Nephron progenitor cell (in vitro differentiated cells): ENCODE measurements at regions not wholly inside any gene's neighbourhood (a gene's known extent, or its start where the extent isn't known, plus 50 kb on each side); places are given as distances from the start of the nearest gene placed in this dataset.
A peak's percentile ranks its signal among the peaks of the same experiment; 100 is the strongest.

Experiments
- DNase-seq: peaks from one replicate; pipeline ENCODE4 v3.0.0; 2021
- H3K27ac Mint-ChIP-seq: 2 replicates; pipeline ENCODE4 v1.8.0; 2021; ENCODE audit warnings: mild to moderate bottlenecking, moderate library complexity, mixed read lengths
- H3K27me3 Mint-ChIP-seq: 2 replicates; pipeline ENCODE4 v1.8.0; 2021; ENCODE audit warnings: mild to moderate bottlenecking, low read depth, mixed read lengths; ENCODE audit not compliant: poor library complexity
- H3K36me3 Mint-ChIP-seq: 2 replicates; pipeline ENCODE4 v1.8.0; 2021; ENCODE audit warnings: low read depth, mixed read lengths
- H3K4me1 Mint-ChIP-seq: 2 replicates; pipeline ENCODE4 v1.8.0; 2021; ENCODE audit warnings: mixed read lengths
- H3K4me3 Mint-ChIP-seq: 2 replicates; pipeline ENCODE4 v1.8.0; 2021; ENCODE audit warnings: mild to moderate bottlenecking, moderate library complexity, mixed read lengths
- H3K9me3 Mint-ChIP-seq: 2 replicates; pipeline ENCODE4 v1.8.0; 2021; ENCODE audit warnings: mild to moderate bottlenecking, moderate library complexity, mixed read lengths
- TF ChIP-seq, protein P1 (sequence below): fragments of 200-600 bp; sonication (generic); IDR thresholded peaks from 2 replicates; pipeline ENCODE4 v1.5.0; 2021; ENCODE audit warnings: antibody characterized with exemption

DNA sequence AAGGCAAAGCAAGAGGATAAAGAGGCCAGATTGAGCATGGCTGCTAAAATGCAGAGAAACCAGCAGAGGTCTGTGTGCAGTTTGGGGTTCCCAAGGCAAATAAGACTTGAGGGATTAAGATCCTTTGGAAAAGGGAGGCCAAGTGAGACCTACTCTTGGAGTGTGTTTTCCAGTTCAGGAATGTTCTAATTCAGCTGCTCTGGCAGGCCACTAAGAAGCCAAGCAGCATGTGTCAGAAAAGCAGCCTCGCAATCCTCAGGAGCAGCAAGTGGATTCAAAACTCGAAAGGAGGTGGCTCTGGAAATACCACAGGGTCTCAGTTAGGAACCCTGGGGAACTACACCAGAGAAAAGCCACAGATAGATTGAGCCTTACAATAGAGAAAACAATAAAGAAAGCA, 569.2 kb downstream of the METTL4 start:
- DNase-seq, result no peak
- Mint-ChIP-seq H3K27ac (peak overlapping the region; percentile 27), H3K36me3 (no peaks in the 10 kb centered on the region), H3K4me3 (no peak overlapping the region), H3K27me3 (no peaks in the 10 kb centered on the region), H3K9me3 (no peaks in the 10 kb centered on the region), H3K4me1 (peaks cover 5% of the 10 kb centered on the region)
- TF ChIP-seq, protein P1, sequence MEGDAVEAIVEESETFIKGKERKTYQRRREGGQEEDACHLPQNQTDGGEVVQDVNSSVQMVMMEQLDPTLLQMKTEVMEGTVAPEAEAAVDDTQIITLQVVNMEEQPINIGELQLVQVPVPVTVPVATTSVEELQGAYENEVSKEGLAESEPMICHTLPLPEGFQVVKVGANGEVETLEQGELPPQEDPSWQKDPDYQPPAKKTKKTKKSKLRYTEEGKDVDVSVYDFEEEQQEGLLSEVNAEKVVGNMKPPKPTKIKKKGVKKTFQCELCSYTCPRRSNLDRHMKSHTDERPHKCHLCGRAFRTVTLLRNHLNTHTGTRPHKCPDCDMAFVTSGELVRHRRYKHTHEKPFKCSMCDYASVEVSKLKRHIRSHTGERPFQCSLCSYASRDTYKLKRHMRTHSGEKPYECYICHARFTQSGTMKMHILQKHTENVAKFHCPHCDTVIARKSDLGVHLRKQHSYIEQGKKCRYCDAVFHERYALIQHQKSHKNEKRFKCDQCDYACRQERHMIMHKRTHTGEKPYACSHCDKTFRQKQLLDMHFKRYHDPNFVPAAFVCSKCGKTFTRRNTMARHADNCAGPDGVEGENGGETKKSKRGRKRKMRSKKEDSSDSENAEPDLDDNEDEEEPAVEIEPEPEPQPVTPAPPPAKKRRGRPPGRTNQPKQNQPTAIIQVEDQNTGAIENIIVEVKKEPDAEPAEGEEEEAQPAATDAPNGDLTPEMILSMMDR, result no peak

- TF ChIP-seq, protein P1, result no peak
- peaks cover 4% of the 10 kb centered on the region for H3K4me1 Mint-ChIP-seq
- no peak for DNase-seq
- H3K9me3 Mint-ChIP-seq, result no peaks in the 10 kb centered on the region
- H3K36me3 Mint-ChIP-seq, result no peaks in the 10 kb centered on the region
- no peak overlapping the region for H3K27ac Mint-ChIP-seq
- H3K27me3 Mint-ChIP-seq, result no peaks in the 10 kb centered on the region
- no peak overlapping the region for H3K4me3 Mint-ChIP-seq
Observed at GRCh38 chr18:2002604-2003003, 568.7 kb downstream of the METTL4 start.

DNA sequence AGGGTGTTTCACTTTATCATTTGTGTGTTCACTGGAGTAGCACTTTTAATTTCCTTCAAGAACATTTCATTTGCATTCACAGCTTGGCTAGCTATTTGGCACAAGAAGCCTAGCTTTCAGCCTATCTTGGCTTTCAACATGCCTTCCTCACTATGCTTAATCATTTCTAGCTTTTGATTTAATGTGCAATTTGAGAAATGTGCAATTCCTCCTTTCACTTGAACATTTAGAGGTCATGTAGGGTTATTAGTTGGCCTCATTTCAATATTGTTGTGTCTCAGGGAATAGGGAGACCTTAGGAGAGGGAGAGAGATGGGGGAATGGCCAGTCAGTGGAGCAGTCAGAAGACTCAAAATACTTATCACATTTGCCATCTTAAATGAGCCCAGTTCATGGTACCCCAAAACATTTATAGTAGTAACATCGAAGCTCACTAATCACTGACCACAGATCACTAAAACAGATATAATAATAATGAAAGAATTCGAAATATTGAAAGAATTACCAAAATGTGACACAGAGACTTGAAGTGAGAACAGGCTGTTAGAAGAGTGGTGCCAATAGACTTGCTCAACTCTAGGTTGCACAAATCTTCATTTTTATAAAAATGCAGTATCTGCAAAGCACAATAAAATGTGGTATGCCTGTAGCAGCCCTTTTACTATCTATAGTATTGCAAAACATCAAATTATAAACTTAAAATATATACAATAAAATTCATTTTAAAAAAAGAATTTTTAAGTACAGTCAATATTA, 561.2 kb downstream of the METTL4 start:
- DNase-seq, result no peak
- Mint-ChIP-seq H3K4me3 (no peak overlapping the region), H3K36me3 (no peaks in the 10 kb centered on the region), H3K9me3 (no peaks in the 10 kb centered on the region), H3K27me3 (no peaks in the 10 kb centered on the region), H3K27ac (no peak overlapping the region), H3K4me1 (no peaks in the 10 kb centered on the region)
- TF ChIP-seq, protein P1, result no peak

- no peaks in the 10 kb centered on the region for H3K36me3 Mint-ChIP-seq
- DNase-seq, result no peak
- no peak overlapping the region for H3K27ac Mint-ChIP-seq
- TF ChIP-seq, protein P1, result no peak
- H3K4me1 Mint-ChIP-seq, result peaks cover 5% of the 10 kb centered on the region
- no peaks in the 10 kb centered on the region for H3K9me3 Mint-ChIP-seq
- H3K4me3 Mint-ChIP-seq, result no peak overlapping the region
- no peaks in the 10 kb centered on the region for H3K27me3 Mint-ChIP-seq
Observed at GRCh38 chr18:2027016-2027415, 544.3 kb downstream of the METTL4 start.

DNA sequence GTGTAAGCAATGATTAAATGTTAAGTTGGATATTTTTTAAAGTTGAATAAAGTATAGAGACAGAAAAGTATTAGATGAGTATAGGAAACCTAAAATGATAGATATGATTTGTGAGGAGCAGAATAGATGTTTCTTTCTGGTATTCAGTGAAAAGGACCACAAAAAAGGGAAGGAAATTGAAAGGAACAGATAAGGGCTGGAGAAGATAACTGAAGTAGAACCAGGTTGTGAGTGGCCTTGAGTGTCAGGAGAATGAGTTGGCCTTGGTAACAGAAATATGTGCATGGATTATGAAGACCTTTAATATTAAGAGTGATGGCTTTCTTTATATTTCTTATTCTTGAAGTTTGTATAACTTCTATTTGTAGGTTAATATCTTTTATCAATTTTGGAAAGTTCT, 543.5 kb downstream of the METTL4 start:
- Mint-ChIP-seq H3K4me3 (no peak overlapping the region), H3K36me3 (no peaks in the 10 kb centered on the region), H3K9me3 (no peaks in the 10 kb centered on the region), H3K4me1 (peaks cover 5% of the 10 kb centered on the region), H3K27ac (no peak overlapping the region), H3K27me3 (no peaks in the 10 kb centered on the region)
- TF ChIP-seq, protein P1, result no peak
- no peak for DNase-seq

GRCh38 chr18:2028986-2029385, 542.3 kb downstream of the METTL4 start:
- H3K9me3 Mint-ChIP-seq, result no peaks in the 10 kb centered on the region
- H3K27ac Mint-ChIP-seq, result no peak overlapping the region
- H3K27me3 Mint-ChIP-seq, result no peaks in the 10 kb centered on the region
- TF ChIP-seq, protein P1, result no peak
- no peak for DNase-seq
- H3K4me1 Mint-ChIP-seq, result peaks cover 5% of the 10 kb centered on the region
- H3K36me3 Mint-ChIP-seq, result no peaks in the 10 kb centered on the region
- no peak overlapping the region for H3K4me3 Mint-ChIP-seq
